Activated naive CD4-positive, alpha-beta T cell treated with Interleukin-2 at 50 U/mL for 16 hours (primary cell): ENCODE measurements at regions not wholly inside any gene's neighbourhood (a gene's known extent, or its start where the extent isn't known, plus 50 kb on each side); places are given as distances from the start of the nearest gene placed in this dataset.

Experiments
- DNase-seq: peaks from one replicate; pipeline ENCODE4 v3.0.0-alpha.2; 2020

GRCh38 chr4:152089584-152089983 lies 328.8 kb upstream of the GATB start:
- no peak for DNase-seq

GRCh38 chr4:152087335-152087734 lies 326.5 kb upstream of the GATB start:
- DNase-seq = no peak

- DNase-seq = no peak
These were observed 324.9 kb upstream of the GATB start for GRCh38 chr4:152085657-152086056.

GRCh38 chr4:152083338-152083737 lies 322.5 kb upstream of the GATB start:
- DNase-seq = no peak

- no peak for DNase-seq
These were observed 320.2 kb upstream of the GATB start for GRCh38 chr4:152081024-152081423.

GRCh38 chr4:152079543-152080293 lies 318.9 kb upstream of the GATB start:
- no peak for DNase-seq

GRCh38 chr4:152079079-152079478 lies 318.3 kb upstream of the GATB start:
- no peak for DNase-seq

- no peak for DNase-seq
These were observed 316.8 kb upstream of the GATB start for GRCh38 chr4:152077582-152077981.

- no peak for DNase-seq
These were observed 314.6 kb upstream of the GATB start for GRCh38 chr4:152075253-152075928.

GRCh38 chr4:152074573-152074972 lies 313.8 kb upstream of the GATB start:
- DNase-seq = no peak

- no peak for DNase-seq
These were observed 313.3 kb upstream of the GATB start for GRCh38 chr4:152074088-152074437.

GRCh38 chr4:152073351-152074087 lies 312.7 kb upstream of the GATB start:
- DNase-seq = no peak

GRCh38 chr4:152072906-152073305 lies 312.1 kb upstream of the GATB start:
- DNase-seq = no peak

- DNase-seq = no peak
These were observed 311.2 kb upstream of the GATB start for GRCh38 chr4:152072001-152072485.

GRCh38 chr4:152070854-152071253 lies 310.0 kb upstream of the GATB start:
- DNase-seq = no peak

- no peak for DNase-seq
These were observed 308.1 kb upstream of the GATB start for GRCh38 chr4:152068866-152069265.

GRCh38 chr4:152065545-152065944 lies 304.7 kb upstream of the GATB start:
- no peak for DNase-seq

GRCh38 chr4:152064753-152065152 lies 303.9 kb upstream of the GATB start:
- DNase-seq = no peak

- no peak for DNase-seq
These were observed 303.5 kb upstream of the GATB start for GRCh38 chr4:152064282-152064681.

- peak; percentile 42 for DNase-seq
These were observed 302.9 kb upstream of the GATB start for GRCh38 chr4:152063621-152064240.

GRCh38 chr4:152062936-152063620 lies 302.3 kb upstream of the GATB start:
- DNase-seq = no peak

- DNase-seq = no peak
These were observed 293.9 kb upstream of the GATB start for GRCh38 chr4:152054731-152055130.
